HG03378 (cell line): ENCODE measurements at regions not wholly inside any gene's neighbourhood (a gene's known extent, or its start where the extent isn't known, plus 50 kb on each side); places are given as distances from the start of the nearest gene placed in this dataset.
"Not testable (repeated sequence)": the region's sequence is repeated elsewhere in the genome, so short reads cannot be mapped to it uniquely, and the experiment has no call there.

Source experiments
- ATAC-seq: cut with Tn5 transposase; IDR thresholded peaks from one replicate; pipeline ENCODE4 v1.9.1; 2021; ENCODE audit warnings: mild to moderate bottlenecking, moderate library complexity; ENCODE audit not compliant: unreplicated experiment

- ATAC-seq = no peak
Observed at GRCh38 chr10:55782181-55782580, 578.9 kb downstream of the ZWINT start.

GRCh38 chr10:55766212-55766611 is 594.8 kb downstream of the ZWINT start:
- no peak for ATAC-seq

- ATAC-seq = no peak
Observed at GRCh38 chr10:55750458-55750857, 610.6 kb downstream of the ZWINT start.

GRCh38 chr10:55747244-55747643 is 613.8 kb downstream of the ZWINT start:
- no peak for ATAC-seq

GRCh38 chr10:55746002-55746401 is 615.1 kb downstream of the ZWINT start:
- no peak for ATAC-seq

- ATAC-seq = no peak
Observed at GRCh38 chr10:55742487-55742886, 618.6 kb downstream of the ZWINT start.

GRCh38 chr10:55740767-55741166 is 620.3 kb downstream of the ZWINT start:
- not testable (repeated sequence) for ATAC-seq

GRCh38 chr10:55740110-55740509 is 620.9 kb downstream of the ZWINT start:
- ATAC-seq = no peak

GRCh38 chr10:55734112-55734511 is 626.9 kb downstream of the ZWINT start:
- ATAC-seq = no peak

GRCh38 chr10:55704950-55705349 is 656.1 kb downstream of the ZWINT start:
- no peak for ATAC-seq

- ATAC-seq = no peak
Observed at GRCh38 chr10:55668326-55668922, 692.6 kb downstream of the ZWINT start.

GRCh38 chr10:55653531-55653930 is 707.5 kb downstream of the ZWINT start:
- no peak for ATAC-seq

GRCh38 chr10:55641601-55642000 is 719.5 kb downstream of the ZWINT start:
- ATAC-seq = no peak

GRCh38 chr10:55631071-55631654 is 729.9 kb downstream of the ZWINT start:
- peak; percentile 82 for ATAC-seq

GRCh38 chr10:55630491-55631056 is 730.5 kb downstream of the ZWINT start:
- ATAC-seq = no peak

- no peak for ATAC-seq
Observed at GRCh38 chr10:55629793-55630490, 731.1 kb downstream of the ZWINT start.

- no peak for ATAC-seq
Observed at GRCh38 chr10:55628260-55628701, 732.8 kb downstream of the ZWINT start.

GRCh38 chr10:55627501-55628051 is 733.5 kb downstream of the ZWINT start:
- ATAC-seq = no peak

- not testable (repeated sequence) for ATAC-seq
Observed at GRCh38 chr10:55601690-55602478, 759.2 kb downstream of the ZWINT start.

- ATAC-seq = no peak
Observed at GRCh38 chr10:55551603-55552002, 750.6 kb upstream of the PCDH15 start.

- ATAC-seq = no peak
Observed at GRCh38 chr10:55550236-55550635, 749.2 kb upstream of the PCDH15 start.
